ENCODE measurements at regions not wholly inside any gene's neighbourhood (a gene's known extent, or its start where the extent isn't known, plus 50 kb on each side); places are given as distances from the start of the nearest gene placed in this dataset.
A peak's percentile ranks its signal among the peaks of the same experiment; 100 is the strongest.

DNA sequence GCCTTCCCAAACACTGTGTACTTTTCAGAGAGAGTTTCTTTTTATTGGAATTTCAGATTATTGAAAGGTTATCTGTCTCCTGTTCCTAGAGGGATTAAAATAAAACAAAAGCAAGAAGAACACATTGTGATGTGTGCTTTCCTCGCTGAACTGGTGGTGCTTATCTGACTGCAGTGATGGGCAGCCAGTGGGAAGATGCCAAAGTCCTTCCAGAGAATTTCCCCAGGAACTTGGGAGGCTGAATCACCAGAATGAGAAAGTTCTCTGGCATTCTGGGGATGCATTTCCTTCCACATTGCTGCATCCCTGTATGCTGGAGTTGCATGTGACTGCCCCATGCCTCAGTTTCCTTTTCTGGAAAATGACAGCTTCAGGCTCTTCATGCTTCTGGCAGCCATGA lies 53.9 kb upstream of the SEC11C start:
- peak; percentile 48 for DNase-seq
- H3K4me1 Mint-ChIP-seq (ENCODE audit: low read depth) = peaks cover 38% of the 10 kb centered on the region

DNA sequence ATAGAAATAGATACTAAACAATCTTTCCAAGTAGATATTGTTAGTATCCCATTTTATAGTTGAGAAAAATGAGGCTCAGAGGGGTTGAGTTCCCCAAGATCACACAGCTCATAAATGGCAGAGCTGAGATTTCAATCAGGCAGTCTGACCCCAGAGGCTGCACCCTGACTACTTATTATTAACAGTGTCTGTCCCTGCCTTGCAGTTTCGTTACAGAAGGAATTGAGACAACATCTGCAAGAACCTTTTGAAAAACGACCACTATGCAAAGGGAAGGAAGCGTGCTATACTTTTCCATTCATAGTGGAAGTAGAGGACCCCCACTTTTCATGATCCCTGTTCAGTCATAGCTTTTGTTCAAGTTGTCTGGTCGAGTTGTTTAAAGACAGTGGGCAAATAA lies 53.2 kb upstream of the SEC11C start:
- Mint-ChIP-seq H3K4me3 (no peak overlapping the region), H3K9me3 (no peaks in the 10 kb centered on the region), H3K27me3 (ENCODE audit: insufficient read depth) (peaks cover 7% of the 10 kb centered on the region), H3K36me3 (ENCODE audit: low read depth) (no peaks in the 10 kb centered on the region), H3K27ac (no peak overlapping the region), H3K4me1 (ENCODE audit: low read depth) (peaks cover 38% of the 10 kb centered on the region)
- DNase-seq = no peak
- TF ChIP-seq, protein P1, sequence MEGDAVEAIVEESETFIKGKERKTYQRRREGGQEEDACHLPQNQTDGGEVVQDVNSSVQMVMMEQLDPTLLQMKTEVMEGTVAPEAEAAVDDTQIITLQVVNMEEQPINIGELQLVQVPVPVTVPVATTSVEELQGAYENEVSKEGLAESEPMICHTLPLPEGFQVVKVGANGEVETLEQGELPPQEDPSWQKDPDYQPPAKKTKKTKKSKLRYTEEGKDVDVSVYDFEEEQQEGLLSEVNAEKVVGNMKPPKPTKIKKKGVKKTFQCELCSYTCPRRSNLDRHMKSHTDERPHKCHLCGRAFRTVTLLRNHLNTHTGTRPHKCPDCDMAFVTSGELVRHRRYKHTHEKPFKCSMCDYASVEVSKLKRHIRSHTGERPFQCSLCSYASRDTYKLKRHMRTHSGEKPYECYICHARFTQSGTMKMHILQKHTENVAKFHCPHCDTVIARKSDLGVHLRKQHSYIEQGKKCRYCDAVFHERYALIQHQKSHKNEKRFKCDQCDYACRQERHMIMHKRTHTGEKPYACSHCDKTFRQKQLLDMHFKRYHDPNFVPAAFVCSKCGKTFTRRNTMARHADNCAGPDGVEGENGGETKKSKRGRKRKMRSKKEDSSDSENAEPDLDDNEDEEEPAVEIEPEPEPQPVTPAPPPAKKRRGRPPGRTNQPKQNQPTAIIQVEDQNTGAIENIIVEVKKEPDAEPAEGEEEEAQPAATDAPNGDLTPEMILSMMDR (IDR thresholded peaks at IDR 0.05) = no peak

More for the DNA sequence above, 53.9 kb upstream of the SEC11C start:
- TF ChIP-seq, protein P1 (IDR thresholded peaks at IDR 0.05) = no peak
- H3K4me3 Mint-ChIP-seq = peak overlapping the region; percentile 40; the same call in 1 of the 2 replicates
- no peaks in the 10 kb centered on the region for H3K9me3 Mint-ChIP-seq
- H3K27me3 Mint-ChIP-seq (ENCODE audit: insufficient read depth) = peaks cover 4% of the 10 kb centered on the region
- H3K36me3 Mint-ChIP-seq (ENCODE audit: low read depth) = no peaks in the 10 kb centered on the region
- H3K27ac Mint-ChIP-seq = peak overlapping the region; percentile 27; the same call in 1 of the 2 replicates

DNA sequence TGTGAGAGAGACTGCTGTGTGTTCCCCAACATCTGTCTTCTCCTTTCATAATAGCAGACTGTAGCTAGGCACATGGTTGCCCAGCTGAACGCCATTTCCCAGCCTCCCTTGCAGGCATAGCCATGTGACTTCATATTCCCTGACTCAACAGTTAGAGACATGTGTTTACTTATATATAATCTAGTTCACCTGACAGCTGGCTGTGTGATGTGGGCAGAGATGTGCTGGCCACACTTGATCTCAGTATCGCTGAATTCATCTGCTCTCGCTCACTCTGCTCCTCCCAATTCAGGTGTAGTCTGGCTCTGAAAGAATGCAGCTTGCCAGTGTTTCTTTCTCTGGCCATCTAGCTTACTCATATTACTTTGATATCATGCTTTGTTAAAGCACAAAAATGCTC lies 52.3 kb upstream of the SEC11C start:
- Mint-ChIP-seq H3K4me3 (no peak overlapping the region), H3K9me3 (no peaks in the 10 kb centered on the region), H3K36me3 (ENCODE audit: low read depth) (no peaks in the 10 kb centered on the region), H3K27ac (no peak overlapping the region), H3K27me3 (ENCODE audit: insufficient read depth) (peaks cover 4% of the 10 kb centered on the region), H3K4me1 (ENCODE audit: low read depth) (peaks cover 38% of the 10 kb centered on the region)
- TF ChIP-seq, protein P1 (IDR thresholded peaks at IDR 0.05) = no peak
- no peak for DNase-seq
